Activated CD8-positive, alpha-beta T cell treated with anti-CD3 and anti-CD28 coated beads, Interleukin-2, amount 10 ng/mL, durations not matched to agents 7 days and 5 days (primary cell): ENCODE measurements at regions not wholly inside any gene's neighbourhood (a gene's known extent, or its start where the extent isn't known, plus 50 kb on each side); places are given as distances from the start of the nearest gene placed in this dataset.

Source experiments
- ATAC-seq: fragments of 150-1000 bp; cut with Tn5 transposase; one replicate; pipeline ENCODE4 v1.10.0; 2021; ENCODE audit warnings: moderate library complexity
- CTCF ChIA-PET: fragments of 350-600 bp; sonication (Branson Sonifier 250); formaldehyde crosslinking; loops from one replicate; lab custom pipeline; 2021; ENCODE audit warnings: antibody characterized with exemption; lab: Charles Lee
- POLR2A ChIA-PET: fragments of 350-600 bp; sonication (Branson Sonifier 250); formaldehyde crosslinking; loops from one replicate; lab custom pipeline; 2021; ENCODE audit warnings: antibody characterized with exemption; lab: Charles Lee
- DNase-seq: peaks from one replicate; pipeline ENCODE4 v3.0.0-alpha.2; 2020
- H3K27ac Mint-ChIP-seq: one replicate; pipeline ENCODE4 v1.8.0; 2021; ENCODE audit warnings: mild to moderate bottlenecking, mixed read lengths
- H3K27me3 Mint-ChIP-seq: one replicate; pipeline ENCODE4 v1.8.0; 2021; ENCODE audit warnings: low read depth, mixed read lengths
- H3K36me3 Mint-ChIP-seq: one replicate; pipeline ENCODE4 v1.8.0; 2021; ENCODE audit warnings: low read depth, mixed read lengths
- H3K4me1 Mint-ChIP-seq: one replicate; pipeline ENCODE4 v1.8.0; 2021; ENCODE audit warnings: low read depth, mixed read lengths
- H3K4me3 Mint-ChIP-seq: one replicate; pipeline ENCODE4 v1.8.0; 2021; ENCODE audit warnings: mild to moderate bottlenecking, mixed read lengths
- H3K9me3 Mint-ChIP-seq: one replicate; pipeline ENCODE4 v1.8.0; 2022; ENCODE audit warnings: mixed read lengths; ENCODE audit not compliant: insufficient read depth

- H3K9me3 Mint-ChIP-seq, result no peaks in the 10 kb centered on the region
- no peak for ATAC-seq
- no peak overlapping the region for H3K4me3 Mint-ChIP-seq
- no peak overlapping the region for H3K27ac Mint-ChIP-seq
- POLR2A ChIA-PET, result no interaction called here
- CTCF ChIA-PET, result interaction anchor here (1.0 kb wide), 1 partner anchor 25 kb away, joined by 3 read pairs; no protein-coding TSS in a partner anchor
- peaks cover 3% of the 10 kb centered on the region for H3K27me3 Mint-ChIP-seq
- H3K4me1 Mint-ChIP-seq, result peaks cover 25% of the 10 kb centered on the region
- H3K36me3 Mint-ChIP-seq, result no peaks in the 10 kb centered on the region
- DNase-seq, result no peak
Measured at GRCh38 chr2:7997279-7997678, 684.6 kb upstream of the ID2 start.

GRCh38 chr2:7999683-8000476 lies 682.0 kb upstream of the ID2 start:
- DNase-seq (peak; percentile 17), ATAC-seq (no peak)
- ChIA-PET CTCF (interaction anchor here (1.5 kb wide), 1 partner anchor 9 kb away, joined by 3 read pairs; no protein-coding TSS in a partner anchor), POLR2A (no interaction called here)
- Mint-ChIP-seq H3K4me1 (peaks cover 25% of the 10 kb centered on the region), H3K36me3 (no peaks in the 10 kb centered on the region), H3K9me3 (no peaks in the 10 kb centered on the region), H3K4me3 (no peak overlapping the region), H3K27me3 (no peaks in the 10 kb centered on the region), H3K27ac (no peak overlapping the region)

- CTCF ChIA-PET, result interaction anchor here (1.5 kb wide), 1 partner anchor 10 kb away, joined by 3 read pairs; no protein-coding TSS in a partner anchor
- ATAC-seq (no peak), DNase-seq (peak; percentile 20)
- Mint-ChIP-seq H3K4me1 (peaks cover 21% of the 10 kb centered on the region), H3K4me3 (no peak overlapping the region), H3K27me3 (no peaks in the 10 kb centered on the region), H3K36me3 (no peaks in the 10 kb centered on the region), H3K9me3 (no peaks in the 10 kb centered on the region), H3K27ac (no peak overlapping the region)
- POLR2A ChIA-PET, result no interaction called here
Measured at GRCh38 chr2:8000870-8001269, 681.0 kb upstream of the ID2 start.

- no peaks in the 10 kb centered on the region for H3K27me3 Mint-ChIP-seq
- ChIA-PET CTCF (no interaction called here), POLR2A (no interaction called here)
- H3K9me3 Mint-ChIP-seq, result no peaks in the 10 kb centered on the region
- H3K36me3 Mint-ChIP-seq, result no peaks in the 10 kb centered on the region
- H3K4me3 Mint-ChIP-seq, result no peak overlapping the region
- DNase-seq, result peak; percentile 9
- ATAC-seq, result no peak
- H3K4me1 Mint-ChIP-seq, result peaks cover 2% of the 10 kb centered on the region
- H3K27ac Mint-ChIP-seq, result no peak overlapping the region
Measured at GRCh38 chr2:8002765-8003393, 679.0 kb upstream of the ID2 start.

DNA sequence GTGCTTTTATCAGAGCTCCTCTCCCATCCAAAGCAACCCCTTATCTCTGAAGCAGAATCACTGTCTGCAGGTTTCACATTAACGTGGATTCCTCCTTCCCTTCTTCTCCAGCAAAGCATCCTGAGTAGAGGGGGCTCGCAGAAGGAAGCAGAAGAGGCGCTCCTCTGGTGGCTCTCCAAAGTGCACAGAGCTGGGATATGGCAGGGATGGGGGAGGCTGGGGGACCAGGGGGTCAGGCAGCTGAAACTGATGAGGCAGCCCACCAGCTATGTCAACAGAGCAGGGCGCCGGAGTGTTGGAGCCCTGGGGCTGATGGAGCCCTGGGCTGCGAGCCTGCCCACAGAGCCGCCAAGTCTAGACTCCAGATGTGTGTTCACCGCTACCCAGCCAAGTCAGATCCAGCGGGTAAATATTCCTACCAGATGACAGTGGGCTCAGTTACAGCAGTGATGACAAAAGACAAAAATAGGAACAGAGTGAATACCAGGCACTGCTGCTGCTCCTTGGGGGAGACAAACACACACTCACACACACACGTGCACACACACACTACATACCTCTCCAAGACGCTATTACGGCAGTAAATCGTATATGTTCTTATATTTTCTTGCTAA lies 678.3 kb upstream of the ID2 start:
- no peaks in the 10 kb centered on the region for H3K9me3 Mint-ChIP-seq
- no peaks in the 10 kb centered on the region for H3K27me3 Mint-ChIP-seq
- POLR2A ChIA-PET, result no interaction called here
- H3K4me3 Mint-ChIP-seq, result no peak overlapping the region
- ATAC-seq (no peak), DNase-seq (peak; percentile 11)
- H3K4me1 Mint-ChIP-seq, result peaks cover 2% of the 10 kb centered on the region
- CTCF ChIA-PET, result no interaction called here
- H3K27ac Mint-ChIP-seq, result no peak overlapping the region
- H3K36me3 Mint-ChIP-seq, result no peaks in the 10 kb centered on the region

DNA sequence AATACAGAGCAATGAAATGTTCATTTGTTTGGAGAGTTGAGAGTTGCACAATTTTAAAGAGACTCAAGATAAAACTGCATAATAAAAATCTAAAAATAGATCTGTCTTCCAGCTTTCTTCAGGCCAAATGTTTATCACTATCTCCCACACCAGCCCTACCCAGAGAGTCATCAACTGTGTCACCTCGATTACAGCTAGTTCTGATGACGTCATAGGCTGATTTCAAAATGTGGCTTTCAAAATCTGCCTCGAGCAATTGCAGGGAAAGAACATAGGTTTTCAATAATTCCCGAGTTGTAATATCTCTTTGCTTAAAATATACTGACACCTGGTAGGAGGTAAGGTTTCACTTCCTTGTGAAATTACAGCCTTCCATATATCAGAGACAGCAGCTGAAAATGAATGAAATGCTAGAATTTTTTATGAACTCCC lies 677.6 kb upstream of the ID2 start:
- Mint-ChIP-seq H3K4me3 (no peak overlapping the region), H3K9me3 (no peaks in the 10 kb centered on the region), H3K4me1 (peaks cover 2% of the 10 kb centered on the region), H3K27ac (no peak overlapping the region), H3K27me3 (no peaks in the 10 kb centered on the region), H3K36me3 (no peaks in the 10 kb centered on the region)
- ATAC-seq (no peak), DNase-seq (peak; percentile 17)
- POLR2A ChIA-PET, result no interaction called here
- CTCF ChIA-PET, result no interaction called here

DNA sequence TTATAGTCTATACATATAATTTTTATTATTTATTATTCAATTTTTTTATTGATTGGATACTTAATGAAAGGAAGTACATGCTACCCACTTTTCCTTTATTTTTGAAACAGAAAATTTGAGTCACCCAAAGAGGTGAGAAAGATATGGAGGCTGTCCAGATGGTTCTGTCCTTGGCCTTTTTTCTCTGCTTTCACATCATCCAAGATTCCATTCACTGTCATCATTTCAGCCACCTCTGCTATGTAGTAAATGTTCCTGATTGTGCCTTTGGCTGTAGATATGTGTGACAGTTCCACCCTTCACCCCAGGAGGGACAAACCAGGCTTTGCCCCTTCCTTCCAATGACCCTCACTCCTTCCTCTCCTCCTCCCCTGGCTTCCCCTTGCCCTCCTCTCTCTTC lies 675.7 kb upstream of the ID2 start:
- ATAC-seq, result no peak
- H3K9me3 Mint-ChIP-seq, result no peaks in the 10 kb centered on the region
- no peak overlapping the region for H3K4me3 Mint-ChIP-seq
- H3K27me3 Mint-ChIP-seq, result peaks cover under 1% of the 10 kb centered on the region
- no peak overlapping the region for H3K27ac Mint-ChIP-seq
- H3K36me3 Mint-ChIP-seq, result no peaks in the 10 kb centered on the region
- ChIA-PET CTCF (interaction anchor here (0.9 to 1.2 kb wide), 2 partner anchors 10 to 439 kb away, joined by 3 read pairs; no protein-coding TSS in a partner anchor), POLR2A (no interaction called here)
- DNase-seq, result no peak
- H3K4me1 Mint-ChIP-seq, result no peaks in the 10 kb centered on the region

DNA sequence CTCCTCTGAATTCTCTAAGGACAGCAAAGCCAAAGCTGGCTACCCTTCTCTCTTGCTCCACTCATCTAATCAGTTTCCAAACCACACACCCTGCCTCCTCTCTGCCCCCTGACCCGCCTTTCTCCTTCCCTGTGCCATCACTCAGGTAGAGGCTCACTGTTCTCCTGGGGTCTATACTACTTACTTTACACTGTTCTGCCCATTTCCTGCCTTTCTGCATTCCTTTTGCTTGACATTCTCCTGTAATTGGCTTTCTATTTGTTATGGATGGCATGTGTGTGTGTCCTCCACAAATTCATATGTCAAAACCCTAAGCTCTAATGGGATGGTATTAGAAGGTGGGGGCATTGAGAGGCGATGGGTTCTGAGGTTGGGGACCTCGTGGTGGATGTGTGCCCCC lies 675.2 kb upstream of the ID2 start:
- Mint-ChIP-seq H3K9me3 (no peaks in the 10 kb centered on the region), H3K27ac (no peak overlapping the region), H3K36me3 (no peaks in the 10 kb centered on the region), H3K4me3 (no peak overlapping the region), H3K4me1 (no peaks in the 10 kb centered on the region), H3K27me3 (peaks cover 4% of the 10 kb centered on the region)
- DNase-seq (peak; percentile 3), ATAC-seq (no peak)
- ChIA-PET POLR2A (no interaction called here), CTCF (interaction anchor here (0.9 to 1.2 kb wide), 2 partner anchors 10 to 439 kb away, joined by 3 read pairs; no protein-coding TSS in a partner anchor)

- CTCF ChIA-PET, result no interaction called here
- no peak for ATAC-seq
- H3K4me3 Mint-ChIP-seq, result no peak overlapping the region
- POLR2A ChIA-PET, result no interaction called here
- H3K9me3 Mint-ChIP-seq, result no peaks in the 10 kb centered on the region
- no peaks in the 10 kb centered on the region for H3K4me1 Mint-ChIP-seq
- no peak for DNase-seq
- H3K27ac Mint-ChIP-seq, result no peak overlapping the region
- no peaks in the 10 kb centered on the region for H3K36me3 Mint-ChIP-seq
- peaks cover 4% of the 10 kb centered on the region for H3K27me3 Mint-ChIP-seq
Measured at GRCh38 chr2:8009010-8009597, 672.8 kb upstream of the ID2 start.

GRCh38 chr2:8015848-8016600 lies 665.8 kb upstream of the ID2 start:
- CTCF ChIA-PET, result interaction anchor here (1.4 kb wide), 1 partner anchor 9 kb away, joined by 3 read pairs; no protein-coding TSS in a partner anchor
- DNase-seq (peak; percentile 12), ATAC-seq (no peak)
- no peaks in the 10 kb centered on the region for H3K4me1 Mint-ChIP-seq
- no peaks in the 10 kb centered on the region for H3K36me3 Mint-ChIP-seq
- no peaks in the 10 kb centered on the region for H3K9me3 Mint-ChIP-seq
- H3K27me3 Mint-ChIP-seq, result peaks cover 4% of the 10 kb centered on the region
- H3K27ac Mint-ChIP-seq, result no peak overlapping the region
- H3K4me3 Mint-ChIP-seq, result no peak overlapping the region
- POLR2A ChIA-PET, result interaction anchor here (0.9 kb wide), 1 partner anchor 219 kb away, joined by 3 read pairs; no protein-coding TSS in a partner anchor

GRCh38 chr2:8016688-8017087 lies 665.2 kb upstream of the ID2 start:
- CTCF ChIA-PET, result interaction anchor here (1.4 kb wide), 1 partner anchor 10 kb away, joined by 3 read pairs; no protein-coding TSS in a partner anchor
- POLR2A ChIA-PET, result interaction anchor here (0.9 kb wide), 1 partner anchor 218 kb away, joined by 3 read pairs; no protein-coding TSS in a partner anchor

More at GRCh38 chr2:8016688-8017087, 665.2 kb upstream of the ID2 start:
- DNase-seq (peak; percentile 8), ATAC-seq (no peak)
- H3K27me3 Mint-ChIP-seq, result no peaks in the 10 kb centered on the region
- H3K36me3 Mint-ChIP-seq, result no peaks in the 10 kb centered on the region
- peaks cover under 1% of the 10 kb centered on the region for H3K4me1 Mint-ChIP-seq
- no peaks in the 10 kb centered on the region for H3K9me3 Mint-ChIP-seq
- H3K4me3 Mint-ChIP-seq, result no peak overlapping the region
- no peak overlapping the region for H3K27ac Mint-ChIP-seq
